ENCODE measurements at regions not wholly inside any gene's neighbourhood (a gene's known extent, or its start where the extent isn't known, plus 50 kb on each side); places are given as distances from the start of the nearest gene placed in this dataset.

DNA sequence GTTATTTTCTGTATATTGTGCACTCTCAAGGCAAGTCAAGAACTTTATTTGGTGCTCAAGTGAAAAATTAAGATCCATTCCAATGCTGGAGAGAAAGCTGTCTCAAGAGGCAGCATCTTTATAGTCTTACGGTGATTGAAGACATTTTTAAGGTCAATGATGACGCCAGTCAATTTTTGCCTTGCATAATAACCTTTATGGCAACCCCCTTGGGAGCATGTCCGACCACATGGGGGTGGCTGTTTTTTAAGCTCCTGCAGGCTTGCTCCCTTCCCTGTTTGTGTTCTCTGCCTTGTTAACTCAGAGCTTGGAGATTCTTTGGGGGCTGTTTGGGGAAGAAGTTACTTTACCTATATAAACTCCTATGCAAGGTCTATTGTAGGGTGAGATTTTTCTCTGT, 109.6 kb upstream of the FERMT1 start:
- TF ChIP-seq, protein P1, sequence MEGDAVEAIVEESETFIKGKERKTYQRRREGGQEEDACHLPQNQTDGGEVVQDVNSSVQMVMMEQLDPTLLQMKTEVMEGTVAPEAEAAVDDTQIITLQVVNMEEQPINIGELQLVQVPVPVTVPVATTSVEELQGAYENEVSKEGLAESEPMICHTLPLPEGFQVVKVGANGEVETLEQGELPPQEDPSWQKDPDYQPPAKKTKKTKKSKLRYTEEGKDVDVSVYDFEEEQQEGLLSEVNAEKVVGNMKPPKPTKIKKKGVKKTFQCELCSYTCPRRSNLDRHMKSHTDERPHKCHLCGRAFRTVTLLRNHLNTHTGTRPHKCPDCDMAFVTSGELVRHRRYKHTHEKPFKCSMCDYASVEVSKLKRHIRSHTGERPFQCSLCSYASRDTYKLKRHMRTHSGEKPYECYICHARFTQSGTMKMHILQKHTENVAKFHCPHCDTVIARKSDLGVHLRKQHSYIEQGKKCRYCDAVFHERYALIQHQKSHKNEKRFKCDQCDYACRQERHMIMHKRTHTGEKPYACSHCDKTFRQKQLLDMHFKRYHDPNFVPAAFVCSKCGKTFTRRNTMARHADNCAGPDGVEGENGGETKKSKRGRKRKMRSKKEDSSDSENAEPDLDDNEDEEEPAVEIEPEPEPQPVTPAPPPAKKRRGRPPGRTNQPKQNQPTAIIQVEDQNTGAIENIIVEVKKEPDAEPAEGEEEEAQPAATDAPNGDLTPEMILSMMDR (IDR thresholded peaks at IDR 0.05; ENCODE audit: low read depth, low read length), result no peak
- peaks cover 9% of the 10 kb centered on the region for H3K4me1 ChIP-seq (ENCODE audit: low read depth)
- no peak for DNase-seq (ENCODE audit: low read depth in 1 of 2, low spot score in 1 of 2)
- H3K9me3 ChIP-seq (ENCODE audit: low read depth), result no peaks in the 10 kb centered on the region
- H3K27me3 ChIP-seq, result no peaks in the 10 kb centered on the region
- H3K36me3 ChIP-seq, result no peaks in the 10 kb centered on the region
- H3K4me3 ChIP-seq, result no peak overlapping the region
- H3K27ac ChIP-seq, result no peak overlapping the region

DNA sequence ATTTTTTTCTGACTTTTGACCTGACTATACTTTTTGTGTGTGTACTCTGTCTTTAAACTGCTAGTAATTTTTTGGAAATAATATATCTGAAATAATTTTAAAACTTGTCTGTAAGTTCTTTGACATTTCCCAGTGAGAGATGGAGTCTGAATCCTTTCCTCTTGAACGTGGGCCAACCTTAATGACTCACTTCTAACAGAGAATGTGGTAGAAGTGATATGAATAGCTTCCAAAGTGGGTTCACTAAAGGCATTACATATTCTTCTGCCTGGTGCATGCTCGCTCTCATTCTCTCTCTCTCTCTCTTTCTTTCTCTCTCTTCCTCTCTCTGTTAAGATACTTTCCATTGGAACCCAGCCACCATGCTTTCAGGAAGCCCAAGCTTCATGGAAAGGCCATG, 108.7 kb upstream of the FERMT1 start:
- no peaks in the 10 kb centered on the region for H3K27me3 ChIP-seq
- no peak overlapping the region for H3K27ac ChIP-seq
- peaks cover 8% of the 10 kb centered on the region for H3K4me1 ChIP-seq (ENCODE audit: low read depth)
- no peak overlapping the region for H3K4me3 ChIP-seq
- TF ChIP-seq, protein P1 (IDR thresholded peaks at IDR 0.05; ENCODE audit: low read depth, low read length), result no peak
- DNase-seq (ENCODE audit: low read depth in 1 of 2, low spot score in 1 of 2), result peak in 1 of 2 donors; percentile 66
- no peaks in the 10 kb centered on the region for H3K9me3 ChIP-seq (ENCODE audit: low read depth)
- no peaks in the 10 kb centered on the region for H3K36me3 ChIP-seq

DNA sequence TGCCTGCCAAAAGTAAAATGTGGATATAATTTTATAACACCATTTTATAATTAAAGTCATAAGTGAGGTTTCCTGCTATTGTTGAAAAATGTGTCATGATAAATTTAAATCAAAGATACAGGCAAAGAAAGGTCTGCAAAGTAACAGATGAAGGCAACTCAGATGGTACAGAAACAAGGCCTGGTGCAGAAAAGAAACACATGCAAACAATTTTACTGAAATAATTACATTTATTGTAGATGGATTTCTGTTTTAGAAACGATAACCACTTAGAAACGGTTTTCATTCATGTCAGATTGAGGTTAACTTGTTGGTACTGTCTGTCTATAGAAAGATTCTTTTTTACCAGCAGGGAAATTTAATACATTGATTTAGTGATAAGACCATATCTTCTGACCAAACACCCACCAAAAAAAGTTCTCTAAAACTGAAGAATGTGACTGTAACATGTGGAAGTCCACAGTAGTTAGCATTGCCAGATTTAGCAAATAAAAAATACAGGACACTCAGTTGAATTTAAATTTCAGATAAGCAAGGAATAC, 105.5 kb upstream of the FERMT1 start:
- Histone ChIP-seq H3K4me3 (no peak overlapping the region), H3K36me3 (no peaks in the 10 kb centered on the region)

DNA sequence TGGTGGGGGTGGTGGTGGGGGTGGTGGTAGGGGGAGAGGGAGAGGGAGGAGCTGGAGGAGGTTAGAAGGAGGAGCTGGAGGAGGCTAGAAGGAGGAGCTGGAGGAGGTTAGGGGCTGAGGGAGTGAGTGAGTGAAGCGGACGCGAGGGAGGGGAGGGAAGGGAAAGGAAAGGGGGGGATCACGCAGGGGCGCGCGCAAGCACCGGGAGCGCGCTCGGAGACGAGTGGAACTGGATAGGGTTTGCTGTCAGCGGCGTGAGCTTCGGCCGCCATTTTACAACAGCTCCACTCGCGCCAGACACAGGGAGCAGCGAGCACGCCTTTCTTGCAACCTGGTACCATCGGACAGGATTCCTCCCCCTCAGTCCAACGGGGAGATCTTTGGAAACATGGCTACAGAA, 90.5 kb upstream of the FERMT1 start:
- Histone ChIP-seq H3K27me3 (no peaks in the 10 kb centered on the region), H3K36me3 (no peaks in the 10 kb centered on the region), H3K9me3 (ENCODE audit: low read depth) (no peaks in the 10 kb centered on the region), H3K4me1 (ENCODE audit: low read depth) (no peaks in the 10 kb centered on the region), H3K4me3 (no peak overlapping the region), H3K27ac (no peak overlapping the region)
- DNase-seq (ENCODE audit: low read depth in 1 of 2, low spot score in 1 of 2), result no peak
- TF ChIP-seq, protein P1 (IDR thresholded peaks at IDR 0.05; ENCODE audit: low read depth, low read length), result no peak

More for the DNA sequence above, 105.5 kb upstream of the FERMT1 start:
- no peaks in the 10 kb centered on the region for H3K27me3 ChIP-seq
- no peak overlapping the region for H3K27ac ChIP-seq
- H3K9me3 ChIP-seq (ENCODE audit: low read depth), result no peaks in the 10 kb centered on the region
- TF ChIP-seq, protein P1 (IDR thresholded peaks at IDR 0.05; ENCODE audit: low read depth, low read length), result no peak
- no peak for DNase-seq (ENCODE audit: low read depth in 1 of 2, low spot score in 1 of 2)
- no peaks in the 10 kb centered on the region for H3K4me1 ChIP-seq (ENCODE audit: low read depth)

DNA sequence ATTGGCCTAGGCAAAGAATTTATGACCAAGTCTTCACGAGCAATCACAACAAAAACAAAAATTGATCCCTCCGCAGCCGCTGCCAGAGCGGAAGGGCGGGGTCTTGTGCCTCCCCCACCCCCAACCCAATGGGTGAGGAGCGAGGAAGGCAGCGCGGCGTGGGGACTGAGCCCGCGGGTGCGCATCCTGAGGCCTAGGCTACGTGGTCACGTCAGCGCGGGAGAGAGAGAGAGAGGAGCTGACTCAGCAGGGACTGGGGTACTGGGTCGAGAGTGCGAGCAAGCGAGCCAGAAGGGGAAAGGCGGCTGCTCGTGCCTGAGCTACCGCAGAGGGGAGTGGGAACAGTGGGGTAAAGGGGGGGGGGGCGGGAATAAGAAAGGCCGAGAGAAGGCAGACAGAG, 90.1 kb upstream of the FERMT1 start:
- Histone ChIP-seq H3K9me3 (ENCODE audit: low read depth) (no peaks in the 10 kb centered on the region), H3K4me1 (ENCODE audit: low read depth) (no peaks in the 10 kb centered on the region), H3K27me3 (no peaks in the 10 kb centered on the region), H3K36me3 (no peaks in the 10 kb centered on the region), H3K27ac (no peak overlapping the region), H3K4me3 (no peak overlapping the region)
- DNase-seq (ENCODE audit: low read depth in 1 of 2, low spot score in 1 of 2), result no peak
- TF ChIP-seq, protein P1 (IDR thresholded peaks at IDR 0.05; ENCODE audit: low read depth, low read length), result no peak

DNA sequence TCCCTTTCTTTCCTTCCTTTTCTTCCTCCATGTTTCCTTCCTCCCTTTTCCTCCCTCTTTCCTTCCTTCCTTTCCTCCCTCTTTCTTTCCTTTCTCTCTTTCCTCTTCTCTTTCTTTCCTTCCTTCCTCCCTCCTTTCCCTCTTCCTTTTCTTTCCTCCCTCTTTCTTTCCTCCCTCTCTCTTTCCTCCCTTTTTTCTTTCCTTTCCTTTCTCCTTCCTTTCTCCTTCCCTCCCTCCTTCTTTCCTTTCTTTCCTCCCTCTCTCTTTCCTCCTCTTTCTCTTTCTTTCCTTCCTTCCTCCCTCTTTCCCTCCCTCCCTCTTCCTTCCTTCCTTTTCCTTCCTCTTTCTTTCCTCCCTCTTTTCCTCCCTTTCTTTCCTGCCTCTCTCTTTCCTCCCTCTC, 86.3 kb upstream of the FERMT1 start:
- H3K27me3 ChIP-seq, result no peaks in the 10 kb centered on the region
- H3K4me1 ChIP-seq (ENCODE audit: low read depth), result no peaks in the 10 kb centered on the region
- TF ChIP-seq, protein P1 (IDR thresholded peaks at IDR 0.05; ENCODE audit: low read depth, low read length), result no peak
- no peaks in the 10 kb centered on the region for H3K36me3 ChIP-seq
- no peak overlapping the region for H3K27ac ChIP-seq
- H3K9me3 ChIP-seq (ENCODE audit: low read depth), result no peaks in the 10 kb centered on the region
- no peak for DNase-seq (ENCODE audit: low read depth in 1 of 2, low spot score in 1 of 2)
- no peak overlapping the region for H3K4me3 ChIP-seq

All from cardiac muscle cell (in vitro differentiated cells and primary cell).